WI38 (cell line): ENCODE measurements at regions not wholly inside any gene's neighbourhood (a gene's known extent, or its start where the extent isn't known, plus 50 kb on each side); places are given as distances from the start of the nearest gene placed in this dataset.
A peak's percentile ranks its signal among the peaks of the same experiment; 100 is the strongest.

Experiments
- H3K4me3 ChIP-seq: 2 replicates; pipeline ENCODE4 v1.5.1; 2011; ENCODE audit warnings: low read depth, mild to moderate bottlenecking, control low read depth, low read length
- TF ChIP-seq, protein P1 (sequence below): IDR thresholded peaks from 2 replicates; pipeline ENCODE4 v1.5.1; 2012; ENCODE audit warnings: low read depth, mild to moderate bottlenecking, control low read depth, low read length

DNA sequence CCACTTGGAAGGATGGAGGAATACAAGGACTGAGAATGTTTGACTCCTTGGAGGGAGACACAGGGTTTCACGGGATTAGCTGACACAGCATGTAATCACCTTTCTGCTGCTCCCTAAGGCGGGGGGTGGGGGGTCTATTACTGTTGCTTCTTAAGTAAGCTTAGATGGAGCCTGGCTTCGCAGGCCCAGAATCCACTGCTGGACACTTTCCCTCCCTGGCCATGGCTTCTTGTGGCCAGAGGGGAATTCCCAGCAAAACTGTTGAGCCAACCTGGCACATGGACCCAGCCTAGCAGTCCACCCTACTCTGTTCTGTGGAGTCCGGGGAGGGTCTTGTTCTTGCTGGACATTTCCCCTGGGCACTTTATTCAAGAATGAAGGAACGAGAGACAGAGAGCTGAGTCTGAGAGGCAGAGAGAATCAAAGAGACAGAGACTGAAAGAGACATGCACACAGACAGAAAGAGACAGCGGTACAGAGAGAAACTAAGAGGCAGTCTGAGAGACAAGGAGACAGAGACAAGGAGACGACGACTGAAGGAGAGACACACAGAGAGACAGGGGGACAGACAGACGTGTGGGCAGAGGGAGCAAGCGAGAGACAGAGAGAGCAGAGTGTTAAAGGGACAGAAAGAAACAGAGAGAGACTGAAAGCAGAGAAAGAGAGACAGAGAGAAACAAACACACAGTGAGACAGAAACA lies 55.6 kb upstream of the DLG1 start:
- H3K4me3 ChIP-seq, result peak overlapping the region; percentile 48
- TF ChIP-seq, protein P1, sequence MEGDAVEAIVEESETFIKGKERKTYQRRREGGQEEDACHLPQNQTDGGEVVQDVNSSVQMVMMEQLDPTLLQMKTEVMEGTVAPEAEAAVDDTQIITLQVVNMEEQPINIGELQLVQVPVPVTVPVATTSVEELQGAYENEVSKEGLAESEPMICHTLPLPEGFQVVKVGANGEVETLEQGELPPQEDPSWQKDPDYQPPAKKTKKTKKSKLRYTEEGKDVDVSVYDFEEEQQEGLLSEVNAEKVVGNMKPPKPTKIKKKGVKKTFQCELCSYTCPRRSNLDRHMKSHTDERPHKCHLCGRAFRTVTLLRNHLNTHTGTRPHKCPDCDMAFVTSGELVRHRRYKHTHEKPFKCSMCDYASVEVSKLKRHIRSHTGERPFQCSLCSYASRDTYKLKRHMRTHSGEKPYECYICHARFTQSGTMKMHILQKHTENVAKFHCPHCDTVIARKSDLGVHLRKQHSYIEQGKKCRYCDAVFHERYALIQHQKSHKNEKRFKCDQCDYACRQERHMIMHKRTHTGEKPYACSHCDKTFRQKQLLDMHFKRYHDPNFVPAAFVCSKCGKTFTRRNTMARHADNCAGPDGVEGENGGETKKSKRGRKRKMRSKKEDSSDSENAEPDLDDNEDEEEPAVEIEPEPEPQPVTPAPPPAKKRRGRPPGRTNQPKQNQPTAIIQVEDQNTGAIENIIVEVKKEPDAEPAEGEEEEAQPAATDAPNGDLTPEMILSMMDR, result no peak

DNA sequence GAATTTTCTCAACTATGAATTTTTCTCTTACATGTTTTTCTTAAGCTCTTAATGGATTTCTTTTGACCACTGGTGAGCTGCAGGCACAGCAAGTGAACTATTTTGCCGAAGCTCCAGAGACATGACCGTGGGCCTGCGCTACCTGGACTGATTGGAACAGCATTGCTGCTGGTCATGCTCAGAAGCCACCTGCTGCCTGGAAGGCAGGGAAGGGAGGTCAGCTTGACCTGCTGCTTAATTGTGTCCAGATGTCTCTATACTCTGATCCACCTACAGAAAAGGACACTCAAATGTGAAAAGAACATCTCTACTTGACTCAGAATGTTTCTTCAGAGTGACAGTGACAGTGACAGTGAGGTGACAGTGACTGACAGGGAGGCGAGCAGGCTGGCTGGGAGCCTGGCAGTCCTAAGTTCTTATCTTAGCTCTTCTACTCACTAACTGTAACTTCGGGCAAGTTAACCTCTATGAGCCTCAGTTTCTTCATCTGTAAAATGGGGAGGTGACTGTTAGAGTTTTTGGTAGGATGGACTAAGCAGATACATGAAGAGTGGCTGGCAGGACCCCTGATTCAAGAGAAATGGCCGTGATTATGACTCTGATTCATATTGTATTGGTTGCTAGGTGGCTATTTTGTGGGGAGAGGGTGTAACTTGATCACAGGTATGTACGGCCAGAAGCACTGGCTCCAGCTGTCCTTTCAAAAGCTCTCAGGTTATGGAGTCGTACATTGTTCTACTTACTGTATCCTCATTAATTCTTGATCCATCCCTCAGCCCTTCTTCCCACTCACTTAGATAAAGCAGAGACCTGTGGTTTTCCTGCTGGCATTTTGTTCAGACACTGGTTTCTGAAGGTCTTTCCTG lies 54.8 kb upstream of the DLG1 start:
- TF ChIP-seq, protein P1, result no peak
- H3K4me3 ChIP-seq, result no peak overlapping the region

DNA sequence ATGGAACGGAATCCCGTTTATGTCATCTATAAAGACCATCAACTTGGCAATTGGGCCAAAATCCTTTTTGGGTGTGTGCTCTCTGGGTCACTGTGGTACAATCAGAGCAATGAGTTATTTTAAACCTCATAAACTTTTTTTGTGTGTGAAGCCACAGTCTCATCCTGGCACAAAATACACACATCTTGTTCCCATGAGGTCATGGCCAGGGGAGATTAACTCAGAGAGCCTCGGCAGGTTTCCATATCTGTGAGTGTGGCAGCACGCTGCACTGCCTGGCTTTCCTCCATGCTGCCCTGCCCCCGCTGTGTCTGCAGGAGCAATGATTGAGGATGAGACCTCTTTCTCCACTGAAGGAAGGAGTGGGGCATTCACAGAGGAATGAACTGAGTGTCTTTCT lies 54.0 kb upstream of the DLG1 start:
- H3K4me3 ChIP-seq, result no peak overlapping the region
- TF ChIP-seq, protein P1, result no peak

DNA sequence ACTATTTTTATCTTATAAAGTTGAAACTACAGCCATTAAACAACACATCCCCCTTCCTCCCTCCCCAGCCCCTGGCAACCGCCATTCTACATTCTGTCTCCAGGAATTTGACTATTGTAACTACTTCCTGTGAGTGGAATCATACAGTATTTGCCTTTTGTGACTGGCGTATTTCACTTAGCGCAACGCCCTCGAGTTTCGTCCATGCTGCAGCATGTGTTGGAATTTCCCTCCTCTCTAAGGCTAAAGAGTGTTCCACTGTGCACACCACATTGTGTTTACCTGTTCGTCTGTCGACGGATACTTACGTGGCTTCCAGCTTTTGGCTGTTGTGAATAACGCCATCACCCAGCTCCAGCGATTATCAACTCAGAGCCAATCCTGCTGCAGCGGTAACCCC lies 52.0 kb upstream of the DLG1 start:
- TF ChIP-seq, protein P1, result no peak
- H3K4me3 ChIP-seq, result no peak overlapping the region

DNA sequence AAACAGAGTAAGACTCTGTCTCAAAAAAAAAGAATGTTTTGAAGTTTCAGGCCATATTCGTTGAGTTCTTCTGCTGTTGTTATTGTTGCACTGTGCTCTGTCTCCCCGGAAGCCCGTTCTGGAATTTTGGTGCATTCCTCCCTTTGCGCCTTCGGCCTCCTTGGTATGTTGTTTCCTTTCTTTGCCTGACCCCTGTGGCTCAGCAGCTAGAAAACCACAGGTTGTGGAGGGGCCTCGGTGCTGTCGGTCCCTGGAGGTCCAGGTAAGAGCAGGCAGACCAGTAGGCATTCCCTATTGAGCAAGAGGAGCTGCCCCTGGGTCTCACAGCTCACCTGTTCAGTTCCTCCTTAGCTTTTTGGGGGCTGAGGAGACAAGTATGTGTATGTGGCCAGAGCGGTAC lies 51.0 kb upstream of the DLG1 start:
- H3K4me3 ChIP-seq, result no peak overlapping the region
- TF ChIP-seq, protein P1, result no peak
